ENCODE measurements at regions not wholly inside any gene's neighbourhood (a gene's known extent, or its start where the extent isn't known, plus 50 kb on each side); places are given as distances from the start of the nearest gene placed in this dataset.

DNA sequence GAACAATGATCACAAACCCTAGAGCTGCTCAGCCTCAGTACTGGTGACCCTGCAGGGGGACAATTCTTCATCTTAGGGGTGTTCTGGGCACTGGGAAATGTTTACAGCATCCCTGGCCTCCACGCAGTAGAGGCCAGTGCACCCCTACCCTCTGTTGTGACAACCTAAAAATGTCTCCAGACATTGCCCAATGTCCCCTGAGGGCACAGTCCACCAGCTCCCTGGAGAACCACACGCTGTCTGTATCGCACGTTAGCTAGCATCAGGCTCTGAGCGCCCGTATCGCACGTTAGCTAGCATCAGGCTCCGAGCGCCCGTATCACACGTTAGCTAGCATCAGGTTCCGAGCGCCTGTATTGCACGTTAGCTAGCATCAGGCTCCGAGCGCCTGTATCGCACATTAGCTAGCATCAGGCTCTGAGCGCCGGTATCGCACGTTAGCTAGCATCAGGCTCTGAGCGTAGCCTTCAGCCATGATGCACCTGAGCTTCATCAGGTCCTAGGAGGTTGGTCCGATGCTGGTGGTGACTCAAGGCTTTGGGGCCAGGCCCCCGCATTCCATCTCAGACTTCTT, 111.1 kb upstream of the ANO1 start:
- CTCF ChIA-PET (ENCODE audit: low intra/inter-chr PET ratio, low total read pairs), result no interaction called here
- Histone ChIP-seq H3K4me3 (replicated peaks in 1 of 3; ENCODE audit: insufficient read depth in 1 of 3, low read depth in 2 of 3, low read length in 3 of 3) (no peak overlapping the region), H3K36me3 (replicated peaks in 1 of 2; ENCODE audit: control insufficient read depth in 1 of 2, insufficient read depth in 2 of 2, low read length in 2 of 2) (no peaks in the 10 kb centered on the region), H3K4me2 (ENCODE audit: low read depth, low read length) (no peak overlapping the region), H3K9me3 (ENCODE audit: low read length) (no peaks in the 10 kb centered on the region), H2AFZ (ENCODE audit: low read length) (no peak overlapping the region), H3K27me3 (ENCODE audit: control insufficient read depth in 1 of 2, insufficient read depth in 2 of 2, low read length in 2 of 2) (peaks cover 12 to 66% of the 10 kb centered on the region in 2 experiments; a peak in 4 of 5 replicates), H3K79me2 (ENCODE audit: insufficient read depth, low read length) (no peaks in the 10 kb centered on the region), H3K4me1 (ENCODE audit: insufficient read depth, low read length) (peaks cover 35% of the 10 kb centered on the region), H3K9ac (ENCODE audit: insufficient read depth, low read depth, low read length) (no peak overlapping the region), H3K27ac (ENCODE audit: extremely low read length, insufficient read depth, low read length) (no peak overlapping the region), H4K20me1 (ENCODE audit: insufficient read depth, low read length) (peaks cover 7% of the 10 kb centered on the region; the same call in 1 of the 2 replicates)
- intact Hi-C loops (cut with micrococcal nuclease; ENCODE audit: unreplicated experiment) (no loop called here), in situ Hi-C loops (cut with HindIII; ENCODE audit: extremely low pct_ligation_motif_present, low pct_unique_long_range_greater_than_20kb) (no loop called here)
- POLR2A ChIA-PET, result no interaction called here
- TF ChIP-seq SP4 (CRISPR knock-in tag; IDR thresholded peaks at IDR 0.05), result no peak
- no peak for TF ChIP-seq ZNF510 (CRISPR knock-in tag; IDR thresholded peaks at IDR 0.05; ENCODE audit: low read depth)
- TF ChIP-seq, protein P1, sequence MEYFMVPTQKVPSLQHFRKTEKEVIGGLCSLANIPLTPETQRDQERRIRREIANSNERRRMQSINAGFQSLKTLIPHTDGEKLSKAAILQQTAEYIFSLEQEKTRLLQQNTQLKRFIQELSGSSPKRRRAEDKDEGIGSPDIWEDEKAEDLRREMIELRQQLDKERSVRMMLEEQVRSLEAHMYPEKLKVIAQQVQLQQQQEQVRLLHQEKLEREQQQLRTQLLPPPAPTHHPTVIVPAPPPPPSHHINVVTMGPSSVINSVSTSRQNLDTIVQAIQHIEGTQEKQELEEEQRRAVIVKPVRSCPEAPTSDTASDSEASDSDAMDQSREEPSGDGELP (IDR thresholded peaks at IDR 0.05; ENCODE audit: borderline replicate concordance, low read depth), result no peak
- TF ChIP-seq ARID3A (IDR thresholded peaks at IDR 0.05; ENCODE audit: low read depth, low read length), result no peak
- no peak for TF ChIP-seq NR2F1 (CRISPR knock-in tag; IDR thresholded peaks at IDR 0.05)
- TF ChIP-seq GRHL1 (CRISPR knock-in tag; conservative IDR thresholded peaks at IDR 0.05), result no peak
- TF ChIP-seq ATAD3A (CRISPR knock-in tag; IDR thresholded peaks at IDR 0.05), result no peak
- no peak for TF ChIP-seq U2AF2 (IDR thresholded peaks at IDR 0.05; ENCODE audit: low read depth, low read length)
- TF ChIP-seq ZBTB3 (CRISPR knock-in tag; IDR thresholded peaks at IDR 0.05; ENCODE audit: borderline replicate concordance, low read depth), result no peak
- no peak for TF ChIP-seq THAP9 (CRISPR knock-in tag; IDR thresholded peaks at IDR 0.05; ENCODE audit: borderline replicate concordance)
- no peak for TF ChIP-seq FLYWCH1 (CRISPR knock-in tag; IDR thresholded peaks at IDR 0.05)
- no peak for TF ChIP-seq KAT7 (CRISPR knock-in tag; IDR thresholded peaks at IDR 0.05; ENCODE audit: borderline replicate concordance)
- DNase-seq (ENCODE audit: low spot score) (no peak), FAIRE-seq (no peak), ATAC-seq (no peak)
- WGBS (ENCODE audit: low lambda C conversion rate), result 74% methylated on average over 12 of the region's 25 CpGs
- BruUV-seq (replicated peaks), result no TSS peak

All from HepG2 (cell line).